ENCODE measurements at regions not wholly inside any gene's neighbourhood (a gene's known extent, or its start where the extent isn't known, plus 50 kb on each side); places are given as distances from the start of the nearest gene placed in this dataset.

DNA sequence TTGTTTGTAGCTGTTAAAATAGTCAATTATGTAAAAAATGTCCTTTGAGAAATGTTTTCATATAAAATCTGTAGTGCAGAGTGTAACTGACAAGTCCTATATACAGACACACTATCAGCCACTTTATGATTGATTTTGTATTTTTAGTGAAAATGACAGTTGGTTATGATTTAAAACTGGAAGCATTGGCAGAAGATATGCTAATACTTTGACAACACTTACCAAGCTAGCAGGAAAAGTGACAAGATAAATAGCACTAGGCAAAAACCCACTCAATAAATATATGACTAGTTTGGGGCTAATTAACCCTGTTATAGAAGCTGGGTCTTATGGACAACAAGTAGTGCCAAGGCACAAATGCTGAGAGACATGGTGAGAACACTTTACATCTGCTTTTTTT, 772.9 kb upstream of the NOVA1 start:
- no peak overlapping the region for H3K18ac ChIP-seq (ENCODE audit: low read length)
- H3K27ac ChIP-seq (replicated peaks; ENCODE audit: low read length): no peak overlapping the region
- H3K23ac ChIP-seq (ENCODE audit: low read depth, low read length, poor library complexity): no peak overlapping the region
- no peak overlapping the region for H2AK5ac ChIP-seq (ENCODE audit: low read depth, low read length)
- H3K4ac ChIP-seq (ENCODE audit: low read length): no peak overlapping the region
- no peak overlapping the region for H3K4me2 ChIP-seq (ENCODE audit: insufficient read depth, low read length, poor library complexity, severe bottlenecking)
- no peaks in the 10 kb centered on the region for H3K79me1 ChIP-seq (ENCODE audit: low read depth, low read length)
- no peak overlapping the region for H2BK12ac ChIP-seq (ENCODE audit: low read length)
- no peaks in the 10 kb centered on the region for H3K4me1 ChIP-seq (ENCODE audit: control insufficient read depth in 2 of 2, insufficient read depth in 1 of 2, low read depth in 1 of 2, low read length in 2 of 2)
- H2BK120ac ChIP-seq (ENCODE audit: low read depth, low read length): no peak overlapping the region
- H3K14ac ChIP-seq (ENCODE audit: low read length): no peak overlapping the region
- no peak for DNase-seq (ENCODE audit: low spot score)
- no peak overlapping the region for H4K8ac ChIP-seq (ENCODE audit: low read depth, low read length)
- H3K9me3 ChIP-seq (replicated peaks in 1 of 2; ENCODE audit: control insufficient read depth in 2 of 2, insufficient read depth in 1 of 2, low read depth in 1 of 2, low read length in 2 of 2): no peaks in the 10 kb centered on the region
- no peak overlapping the region for H3K9ac ChIP-seq (ENCODE audit: low read depth, low read length, poor library complexity)
- no peak overlapping the region for H4K91ac ChIP-seq (ENCODE audit: low read depth, low read length, poor library complexity)
- H3K4me3 ChIP-seq (ENCODE audit: low read length in 2 of 2): no peak overlapping the region
- H2AFZ ChIP-seq (ENCODE audit: low read length): no peak overlapping the region
- H3K27me3 ChIP-seq (ENCODE audit: control insufficient read depth in 3 of 3, insufficient read depth in 3 of 3, low read depth in 1 of 3, low read length in 3 of 3): no peaks in the 10 kb centered on the region
- H2BK5ac ChIP-seq (ENCODE audit: low read length): no peak overlapping the region
- no peak overlapping the region for H2BK15ac ChIP-seq (ENCODE audit: low read length)
- no peaks in the 10 kb centered on the region for H3K36me3 ChIP-seq (replicated peaks in 1 of 2; ENCODE audit: control insufficient read depth in 2 of 2, insufficient read depth in 2 of 2, low read length in 2 of 2)

GRCh38 chr14:27371209-27371608, 773.4 kb upstream of the NOVA1 start:
- no peak overlapping the region for H4K91ac ChIP-seq (ENCODE audit: low read depth, low read length, poor library complexity)
- H3K14ac ChIP-seq (ENCODE audit: low read length): no peak overlapping the region
- no peak overlapping the region for H3K4ac ChIP-seq (ENCODE audit: low read length)
- no peak overlapping the region for H2BK12ac ChIP-seq (ENCODE audit: low read length)
- DNase-seq (ENCODE audit: low spot score): no peak
- H3K4me2 ChIP-seq (ENCODE audit: insufficient read depth, low read length, poor library complexity, severe bottlenecking): no peak overlapping the region
- H3K9me3 ChIP-seq (replicated peaks in 1 of 2; ENCODE audit: control insufficient read depth in 2 of 2, insufficient read depth in 1 of 2, low read depth in 1 of 2, low read length in 2 of 2): no peaks in the 10 kb centered on the region
- H3K4me1 ChIP-seq (ENCODE audit: control insufficient read depth in 2 of 2, insufficient read depth in 1 of 2, low read depth in 1 of 2, low read length in 2 of 2): no peaks in the 10 kb centered on the region
- H3K4me3 ChIP-seq (ENCODE audit: low read length in 2 of 2): no peak overlapping the region
- no peak overlapping the region for H2AFZ ChIP-seq (ENCODE audit: low read length)
- H2BK5ac ChIP-seq (ENCODE audit: low read length): no peak overlapping the region
- no peaks in the 10 kb centered on the region for H3K27me3 ChIP-seq (ENCODE audit: control insufficient read depth in 3 of 3, insufficient read depth in 3 of 3, low read depth in 1 of 3, low read length in 3 of 3)
- no peak overlapping the region for H4K8ac ChIP-seq (ENCODE audit: low read depth, low read length)
- no peaks in the 10 kb centered on the region for H3K79me1 ChIP-seq (ENCODE audit: low read depth, low read length)
- no peak overlapping the region for H2AK5ac ChIP-seq (ENCODE audit: low read depth, low read length)
- H2BK120ac ChIP-seq (ENCODE audit: low read depth, low read length): no peak overlapping the region
- H3K23ac ChIP-seq (ENCODE audit: low read depth, low read length, poor library complexity): no peak overlapping the region
- H3K18ac ChIP-seq (ENCODE audit: low read length): no peak overlapping the region
- no peak overlapping the region for H3K27ac ChIP-seq (replicated peaks; ENCODE audit: low read length)
- H3K36me3 ChIP-seq (replicated peaks in 1 of 2; ENCODE audit: control insufficient read depth in 2 of 2, insufficient read depth in 2 of 2, low read length in 2 of 2): no peaks in the 10 kb centered on the region
- WGBS, 2 donors (ENCODE audit: extremely low coverage in 2 of 2, insufficient read length in 2 of 2, insufficient replicate concordance in 1 of 2): no CpG with 5 or more reads among the region's 4 CpGs
- H2BK15ac ChIP-seq (ENCODE audit: low read length): no peak overlapping the region
- H3K9ac ChIP-seq (ENCODE audit: low read depth, low read length, poor library complexity): no peak overlapping the region

GRCh38 chr14:27371868-27372267, 774.0 kb upstream of the NOVA1 start:
- no peak overlapping the region for H3K18ac ChIP-seq (ENCODE audit: low read length)
- H2BK15ac ChIP-seq (ENCODE audit: low read length): no peak overlapping the region
- H3K14ac ChIP-seq (ENCODE audit: low read length): no peak overlapping the region
- no peak overlapping the region for H2AFZ ChIP-seq (ENCODE audit: low read length)
- no peak overlapping the region for H3K27ac ChIP-seq (replicated peaks; ENCODE audit: low read length)
- no peak overlapping the region for H2BK5ac ChIP-seq (ENCODE audit: low read length)
- no peak overlapping the region for H3K23ac ChIP-seq (ENCODE audit: low read depth, low read length, poor library complexity)
- no peak overlapping the region for H2AK5ac ChIP-seq (ENCODE audit: low read depth, low read length)
- H3K4me3 ChIP-seq (ENCODE audit: low read length in 2 of 2): no peak overlapping the region
- no peak overlapping the region for H3K4ac ChIP-seq (ENCODE audit: low read length)
- WGBS, 2 donors (ENCODE audit: extremely low coverage in 2 of 2, insufficient read length in 2 of 2, insufficient replicate concordance in 1 of 2): no CpG with 5 or more reads among the region's 4 CpGs
- no peak overlapping the region for H3K9ac ChIP-seq (ENCODE audit: low read depth, low read length, poor library complexity)
- H2BK12ac ChIP-seq (ENCODE audit: low read length): no peak overlapping the region
- H3K9me3 ChIP-seq (replicated peaks in 1 of 2; ENCODE audit: control insufficient read depth in 2 of 2, insufficient read depth in 1 of 2, low read depth in 1 of 2, low read length in 2 of 2): no peaks in the 10 kb centered on the region
- no peak for DNase-seq (ENCODE audit: low spot score)
- no peaks in the 10 kb centered on the region for H3K79me1 ChIP-seq (ENCODE audit: low read depth, low read length)
- no peak overlapping the region for H3K4me2 ChIP-seq (ENCODE audit: insufficient read depth, low read length, poor library complexity, severe bottlenecking)
- H2BK120ac ChIP-seq (ENCODE audit: low read depth, low read length): no peak overlapping the region
- H3K36me3 ChIP-seq (replicated peaks in 1 of 2; ENCODE audit: control insufficient read depth in 2 of 2, insufficient read depth in 2 of 2, low read length in 2 of 2): no peaks in the 10 kb centered on the region
- no peak overlapping the region for H4K8ac ChIP-seq (ENCODE audit: low read depth, low read length)
- no peaks in the 10 kb centered on the region for H3K4me1 ChIP-seq (ENCODE audit: control insufficient read depth in 2 of 2, insufficient read depth in 1 of 2, low read depth in 1 of 2, low read length in 2 of 2)
- no peaks in the 10 kb centered on the region for H3K27me3 ChIP-seq (ENCODE audit: control insufficient read depth in 3 of 3, insufficient read depth in 3 of 3, low read depth in 1 of 3, low read length in 3 of 3)
- no peak overlapping the region for H4K91ac ChIP-seq (ENCODE audit: low read depth, low read length, poor library complexity)

DNA sequence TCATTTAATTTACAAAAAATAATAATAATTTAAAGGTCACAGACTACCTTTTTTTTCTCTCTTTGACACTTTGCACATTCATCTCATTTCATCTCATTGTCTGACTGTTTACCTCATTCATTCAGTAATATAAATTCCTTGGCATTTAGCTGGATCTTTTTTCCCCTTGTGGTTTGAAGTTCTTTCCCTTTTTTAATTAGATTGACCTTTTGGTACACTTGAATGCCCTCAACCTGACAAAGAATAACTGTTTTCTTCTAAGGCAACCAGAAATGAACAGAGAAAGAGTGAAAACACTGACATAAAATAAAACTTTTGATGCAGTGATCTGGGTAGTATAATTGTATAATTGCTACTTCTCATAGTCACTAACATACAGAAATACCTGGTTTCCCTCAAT, 774.9 kb upstream of the NOVA1 start:
- Histone ChIP-seq H2AFZ (ENCODE audit: low read length) (no peak overlapping the region), H2BK15ac (ENCODE audit: low read length) (no peak overlapping the region)

More for the DNA sequence above, 774.9 kb upstream of the NOVA1 start:
- Histone ChIP-seq H3K4ac (ENCODE audit: low read length) (no peak overlapping the region), H3K14ac (ENCODE audit: low read length) (no peak overlapping the region), H2AK5ac (ENCODE audit: low read depth, low read length) (no peak overlapping the region), H3K4me1 (ENCODE audit: control insufficient read depth in 2 of 2, insufficient read depth in 1 of 2, low read depth in 1 of 2, low read length in 2 of 2) (no peaks in the 10 kb centered on the region), H3K4me2 (ENCODE audit: insufficient read depth, low read length, poor library complexity, severe bottlenecking) (no peak overlapping the region), H3K36me3 (replicated peaks in 1 of 2; ENCODE audit: control insufficient read depth in 2 of 2, insufficient read depth in 2 of 2, low read length in 2 of 2) (no peaks in the 10 kb centered on the region), H3K79me1 (ENCODE audit: low read depth, low read length) (no peaks in the 10 kb centered on the region), H3K18ac (ENCODE audit: low read length) (no peak overlapping the region), H4K8ac (ENCODE audit: low read depth, low read length) (no peak overlapping the region), H4K91ac (ENCODE audit: low read depth, low read length, poor library complexity) (no peak overlapping the region), H2BK12ac (ENCODE audit: low read length) (no peak overlapping the region), H3K27me3 (ENCODE audit: control insufficient read depth in 3 of 3, insufficient read depth in 3 of 3, low read depth in 1 of 3, low read length in 3 of 3) (no peaks in the 10 kb centered on the region), H3K23ac (ENCODE audit: low read depth, low read length, poor library complexity) (no peak overlapping the region), H3K4me3 (ENCODE audit: low read length in 2 of 2) (no peak overlapping the region), H2BK5ac (ENCODE audit: low read length) (no peak overlapping the region), H3K27ac (replicated peaks; ENCODE audit: low read length) (no peak overlapping the region), H2BK120ac (ENCODE audit: low read depth, low read length) (no peak overlapping the region), H3K9ac (ENCODE audit: low read depth, low read length, poor library complexity) (no peak overlapping the region), H3K9me3 (replicated peaks in 1 of 2; ENCODE audit: control insufficient read depth in 2 of 2, insufficient read depth in 1 of 2, low read depth in 1 of 2, low read length in 2 of 2) (no peaks in the 10 kb centered on the region)
- DNase-seq (ENCODE audit: low spot score): no peak

All from neuronal stem cell (in vitro differentiated cells).